PC-3 (cell line): ENCODE measurements at regions not wholly inside any gene's neighbourhood (a gene's known extent, or its start where the extent isn't known, plus 50 kb on each side); places are given as distances from the start of the nearest gene placed in this dataset.

Experiments
- ATAC-seq: fragments of 200-7000 bp; cut with Tn5 transposase; 2 replicates; pipeline ENCODE4 v1.9.1; 2020; ENCODE audit warnings: mild to moderate bottlenecking, moderate library complexity
- BruUV-seq: library from RNA; stranded (reverse); fragments of 400-500 nt; replicated peaks from 2 replicates; lab custom pipeline; 2021; lab: Mats Ljungman, UMichigan
- CTCF ChIA-PET: fragments of 300-600 bp; sonication (Branson Sonifier 250); formaldehyde crosslinking; loops from one replicate; lab custom pipeline; 2022; ENCODE audit warnings: antibody characterized with exemption; lab: Charles Lee
- POLR2A ChIA-PET: fragments of 300-600 bp; sonication (Branson Sonifier 250); formaldehyde crosslinking; loops from one replicate; lab custom pipeline; 2022; ENCODE audit warnings: antibody characterized with exemption; ENCODE audit not compliant: unreplicated experiment; lab: Charles Lee
- DNase-seq: peaks from one replicate; pipeline ENCODE4 v3.0.0-alpha.2; 2015
- H2AFZ ChIP-seq: fragments of 300-600 bp; sonication (generic); 2 replicates; pipeline ENCODE4 v1.6.0; 2016; ENCODE audit warnings: antibody characterized with exemption, low read length
- H3F3A ChIP-seq: fragments of 300-600 bp; sonication (generic); one replicate; pipeline ENCODE4 v1.6.0; 2017; ENCODE audit warnings: antibody characterized with exemption, low read length, control low read depth, mild to moderate bottlenecking; ENCODE audit not compliant: unreplicated experiment
- H3K27ac ChIP-seq: fragments of 300-600 bp; sonication (generic); 2 replicates; pipeline ENCODE4 v1.5.1; 2016; ENCODE audit warnings: mild to moderate bottlenecking, low read length
- H3K27me3 ChIP-seq: fragments of 300-600 bp; sonication (generic); 2 replicates; pipeline ENCODE4 v1.6.1; 2016; ENCODE audit warnings: low read length, mixed read lengths
- H3K36me3 ChIP-seq: fragments of 300-600 bp; sonication (generic); 2 replicates; pipeline ENCODE4 v1.6.1; 2016; ENCODE audit warnings: low read depth, mixed run types, low read length, mixed read lengths
- H3K4me1 ChIP-seq: fragments of 300-600 bp; sonication (generic); 2 replicates; pipeline ENCODE4 v1.5.1; 2016; ENCODE audit warnings: low read length; ENCODE audit not compliant: insufficient read depth
- H3K4me2 ChIP-seq: fragments of 300-600 bp; sonication (generic); 2 replicates; pipeline ENCODE4 v1.6.0; 2016; ENCODE audit warnings: low read length
- H3K4me3 ChIP-seq: fragments of 300-600 bp; sonication (generic); 2 replicates; pipeline ENCODE4 v1.5.1; 2016; ENCODE audit warnings: mild to moderate bottlenecking, low read length, mixed read lengths
- H3K79me2 ChIP-seq: fragments of 300-600 bp; sonication (generic); 2 replicates; pipeline ENCODE4 v1.6.1; 2017; ENCODE audit warnings: low read length, mixed read lengths
- H3K9ac ChIP-seq: fragments of 300-600 bp; sonication (generic); 2 replicates; pipeline ENCODE4 v1.6.0; 2016; ENCODE audit warnings: mild to moderate bottlenecking, low read length
- H3K9me2 ChIP-seq: fragments of 300-600 bp; sonication (generic); replicated peaks from 2 replicates; pipeline ENCODE4 v1.6.1; 2016; ENCODE audit warnings: mixed run types, low read length, mixed read lengths
- H3K9me3 ChIP-seq: fragments of 300-600 bp; sonication (generic); 2 replicates; pipeline ENCODE4 v1.6.1; 2016; ENCODE audit warnings: low read length, mixed read lengths
- H4K20me1 ChIP-seq: fragments of 300-600 bp; sonication (generic); 2 replicates; pipeline ENCODE4 v1.6.1; 2016; ENCODE audit warnings: low read length, mixed read lengths
- EZH2 ChIP-seq: fragments of 300-600 bp; sonication (generic); IDR thresholded peaks from one replicate; pipeline ENCODE4 v1.6.1; 2017; ENCODE audit warnings: antibody characterized with exemption, mild to moderate bottlenecking, low read length; ENCODE audit not compliant: unreplicated experiment
- EZH2phosphoT487 ChIP-seq: fragments of 300-600 bp; sonication (generic); IDR thresholded peaks from 2 replicates; pipeline ENCODE4 v1.6.1; 2018; ENCODE audit warnings: mild to moderate bottlenecking, antibody characterized with exemption, low read length, borderline replicate concordance
- intact Hi-C: fragments of 100-400 bp; cut with micrococcal nuclease; formaldehyde crosslinking; loops from 2 replicates; pipeline ENCODE4 v1.9.0; 2023
- TF ChIP-seq, protein P1 (sequence below): fragments of 300-600 bp; sonication (generic); conservative IDR thresholded peaks from 2 replicates; pipeline ENCODE4 v1.5.1; 2017; ENCODE audit warnings: antibody characterized with exemption, low read depth, mild to moderate bottlenecking, low read length

DNA sequence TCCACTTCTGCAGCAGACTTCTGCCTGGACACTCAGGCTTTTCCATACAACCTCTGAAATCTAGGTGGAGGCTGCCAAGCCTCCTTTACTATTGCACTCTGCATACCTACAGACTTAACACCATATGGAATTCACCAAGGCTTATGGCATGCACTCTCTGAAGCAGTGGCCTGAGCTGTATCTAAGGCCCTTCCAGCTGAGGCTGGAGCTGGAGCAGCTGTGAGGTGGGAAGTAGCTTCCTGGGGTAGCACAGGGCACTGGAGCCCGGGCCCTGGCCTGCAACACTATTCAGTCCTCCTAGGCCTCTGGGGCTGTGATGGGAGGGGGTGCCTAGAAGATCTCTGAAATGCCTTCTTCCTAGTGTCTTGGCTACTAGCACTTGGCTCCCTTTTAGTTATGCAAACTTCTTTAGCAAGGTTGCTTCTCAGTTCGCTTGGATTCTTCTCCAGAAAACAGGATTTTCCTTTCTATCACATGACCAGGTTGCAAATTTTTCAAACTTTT, 186.6 kb upstream of the RORA start:
- no peak overlapping the region for H3K9ac ChIP-seq
- ATAC-seq (no peak), DNase-seq (no peak)
- CTCF ChIA-PET, result no interaction called here
- TF ChIP-seq EZH2 (no peak), EZH2phosphoT487 (no peak)
- TF ChIP-seq, protein P1, sequence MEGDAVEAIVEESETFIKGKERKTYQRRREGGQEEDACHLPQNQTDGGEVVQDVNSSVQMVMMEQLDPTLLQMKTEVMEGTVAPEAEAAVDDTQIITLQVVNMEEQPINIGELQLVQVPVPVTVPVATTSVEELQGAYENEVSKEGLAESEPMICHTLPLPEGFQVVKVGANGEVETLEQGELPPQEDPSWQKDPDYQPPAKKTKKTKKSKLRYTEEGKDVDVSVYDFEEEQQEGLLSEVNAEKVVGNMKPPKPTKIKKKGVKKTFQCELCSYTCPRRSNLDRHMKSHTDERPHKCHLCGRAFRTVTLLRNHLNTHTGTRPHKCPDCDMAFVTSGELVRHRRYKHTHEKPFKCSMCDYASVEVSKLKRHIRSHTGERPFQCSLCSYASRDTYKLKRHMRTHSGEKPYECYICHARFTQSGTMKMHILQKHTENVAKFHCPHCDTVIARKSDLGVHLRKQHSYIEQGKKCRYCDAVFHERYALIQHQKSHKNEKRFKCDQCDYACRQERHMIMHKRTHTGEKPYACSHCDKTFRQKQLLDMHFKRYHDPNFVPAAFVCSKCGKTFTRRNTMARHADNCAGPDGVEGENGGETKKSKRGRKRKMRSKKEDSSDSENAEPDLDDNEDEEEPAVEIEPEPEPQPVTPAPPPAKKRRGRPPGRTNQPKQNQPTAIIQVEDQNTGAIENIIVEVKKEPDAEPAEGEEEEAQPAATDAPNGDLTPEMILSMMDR, result no peak
- POLR2A ChIA-PET, result no interaction called here
- H3F3A ChIP-seq, result no peaks in the 10 kb centered on the region
- H4K20me1 ChIP-seq, result no peaks in the 10 kb centered on the region
- no peak overlapping the region for H2AFZ ChIP-seq
- H3K79me2 ChIP-seq, result no peaks in the 10 kb centered on the region
- no peak overlapping the region for H3K4me2 ChIP-seq
- H3K4me3 ChIP-seq, result no peak overlapping the region
- H3K9me3 ChIP-seq, result no peaks in the 10 kb centered on the region
- no TSS peak for BruUV-seq
- H3K27me3 ChIP-seq, result no peaks in the 10 kb centered on the region
- H3K36me3 ChIP-seq, result no peaks in the 10 kb centered on the region
- intact Hi-C loops, result no loop called here
- no peak overlapping the region for H3K27ac ChIP-seq
- H3K4me1 ChIP-seq, result no peaks in the 10 kb centered on the region
- no peaks in the 10 kb centered on the region for H3K9me2 ChIP-seq

DNA sequence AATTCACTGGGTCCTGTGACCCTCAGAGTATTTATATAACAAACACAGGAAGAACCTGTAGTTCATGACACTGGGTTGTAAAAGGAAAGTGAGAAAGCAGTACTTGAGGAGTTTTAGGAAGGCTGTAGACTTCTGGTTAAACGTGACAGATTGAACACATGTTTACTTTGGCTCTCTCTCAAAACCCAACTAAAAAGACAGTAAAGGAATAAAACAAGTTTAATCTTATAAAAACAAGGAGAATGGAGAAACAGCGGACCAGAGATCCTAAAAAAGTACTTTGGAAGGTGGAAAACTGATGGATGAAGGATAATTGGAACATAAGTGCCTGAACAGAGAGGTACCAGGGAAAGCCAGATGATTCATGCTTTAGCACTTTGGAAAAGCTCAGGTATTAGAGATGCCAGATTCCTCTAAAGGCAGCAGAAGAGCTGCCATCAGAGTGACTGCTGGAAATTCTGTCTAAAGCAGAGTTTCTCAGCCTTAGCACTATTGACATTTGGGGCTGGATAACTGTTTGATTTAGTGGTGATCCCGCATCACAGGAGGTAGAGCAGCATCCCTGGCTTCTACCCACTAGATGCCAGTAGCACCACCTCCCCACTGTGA, 182.9 kb upstream of the RORA start:
- peaks cover 32% of the 10 kb centered on the region for H3K27me3 ChIP-seq
- no peak overlapping the region for H3K4me2 ChIP-seq
- ATAC-seq, result no peak
- no peak overlapping the region for H3K9ac ChIP-seq
- no peak overlapping the region for H2AFZ ChIP-seq
- CTCF ChIA-PET, result no interaction called here
- no peak overlapping the region for H3K27ac ChIP-seq
- DNase-seq, result no peak
- no peaks in the 10 kb centered on the region for H3K4me1 ChIP-seq
- H3K79me2 ChIP-seq, result no peaks in the 10 kb centered on the region
- POLR2A ChIA-PET, result no interaction called here
- BruUV-seq, result no TSS peak
- no peaks in the 10 kb centered on the region for H4K20me1 ChIP-seq
- intact Hi-C loops, result no loop called here
- H3F3A ChIP-seq, result no peaks in the 10 kb centered on the region
- no peaks in the 10 kb centered on the region for H3K9me3 ChIP-seq
- H3K36me3 ChIP-seq, result no peaks in the 10 kb centered on the region
- H3K9me2 ChIP-seq, result no peaks in the 10 kb centered on the region
- no peak overlapping the region for H3K4me3 ChIP-seq
- TF ChIP-seq, protein P1, result no peak
- TF ChIP-seq EZH2, result no peak

DNA sequence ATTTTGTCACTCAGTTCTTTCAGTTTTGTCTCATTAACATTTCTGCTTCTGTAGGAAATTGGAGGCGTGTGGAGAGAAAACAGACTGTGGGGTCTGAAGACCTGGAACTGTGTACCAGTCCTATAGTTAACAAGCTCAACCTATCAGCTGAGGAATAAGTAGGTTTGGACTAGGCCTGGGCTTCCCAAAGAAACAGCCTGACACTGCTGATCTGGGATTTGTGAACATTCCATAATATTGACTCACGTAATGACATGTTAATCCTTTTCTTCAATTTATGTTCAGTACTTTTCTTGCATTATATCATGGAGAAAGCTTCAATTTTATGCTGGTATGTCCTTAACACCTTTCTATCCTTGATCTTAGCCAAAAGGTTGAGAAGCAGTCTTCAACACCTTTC, 181.6 kb upstream of the RORA start:
- H3K9me3 ChIP-seq, result no peaks in the 10 kb centered on the region
- ChIA-PET POLR2A (no interaction called here), CTCF (no interaction called here)
- no TSS peak for BruUV-seq
- H4K20me1 ChIP-seq, result no peaks in the 10 kb centered on the region
- H3K4me2 ChIP-seq, result no peak overlapping the region
- no peak overlapping the region for H2AFZ ChIP-seq
- no peaks in the 10 kb centered on the region for H3K9me2 ChIP-seq
- H3F3A ChIP-seq, result no peaks in the 10 kb centered on the region
- peaks cover 34% of the 10 kb centered on the region for H3K27me3 ChIP-seq
- ATAC-seq (no peak), DNase-seq (no peak)
- no peak overlapping the region for H3K27ac ChIP-seq
- intact Hi-C loops, result no loop called here
- H3K9ac ChIP-seq, result no peak overlapping the region
- no peaks in the 10 kb centered on the region for H3K4me1 ChIP-seq
- TF ChIP-seq, protein P1, result no peak
- TF ChIP-seq EZH2phosphoT487 (no peak), EZH2 (no peak)
- H3K79me2 ChIP-seq, result no peaks in the 10 kb centered on the region
- no peaks in the 10 kb centered on the region for H3K36me3 ChIP-seq
- H3K4me3 ChIP-seq, result no peak overlapping the region
